ENCODE measurements at regions not wholly inside any gene's neighbourhood (a gene's known extent, or its start where the extent isn't known, plus 50 kb on each side); places are given as distances from the start of the nearest gene placed in this dataset.

DNA sequence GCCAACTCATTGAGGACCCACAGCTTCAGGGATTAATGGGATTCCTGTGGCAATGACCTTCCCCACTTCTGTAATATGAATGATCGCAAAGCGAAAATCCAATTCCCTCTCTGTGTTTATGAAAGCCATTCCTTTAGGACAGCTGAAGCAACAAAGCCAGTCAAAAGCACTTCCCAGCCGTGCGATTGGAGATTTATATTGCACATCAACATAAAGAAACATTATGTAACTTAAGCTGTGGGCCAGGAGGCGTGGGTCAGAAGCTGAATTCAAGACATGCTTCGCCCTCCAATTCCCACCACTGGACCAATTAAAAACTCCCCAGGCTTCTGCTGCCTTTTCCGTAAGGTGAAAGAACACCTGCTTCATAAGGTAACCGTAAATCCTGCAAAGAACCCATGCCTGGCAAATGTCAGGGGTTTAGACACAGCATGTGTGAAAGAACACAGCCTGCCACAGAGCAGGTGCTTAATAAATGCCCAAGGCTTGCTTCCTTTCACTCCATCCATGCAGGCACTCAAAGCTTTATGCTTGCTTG lies 138.9 kb upstream of the SOD1 start:
- TF ChIP-seq, protein P1, sequence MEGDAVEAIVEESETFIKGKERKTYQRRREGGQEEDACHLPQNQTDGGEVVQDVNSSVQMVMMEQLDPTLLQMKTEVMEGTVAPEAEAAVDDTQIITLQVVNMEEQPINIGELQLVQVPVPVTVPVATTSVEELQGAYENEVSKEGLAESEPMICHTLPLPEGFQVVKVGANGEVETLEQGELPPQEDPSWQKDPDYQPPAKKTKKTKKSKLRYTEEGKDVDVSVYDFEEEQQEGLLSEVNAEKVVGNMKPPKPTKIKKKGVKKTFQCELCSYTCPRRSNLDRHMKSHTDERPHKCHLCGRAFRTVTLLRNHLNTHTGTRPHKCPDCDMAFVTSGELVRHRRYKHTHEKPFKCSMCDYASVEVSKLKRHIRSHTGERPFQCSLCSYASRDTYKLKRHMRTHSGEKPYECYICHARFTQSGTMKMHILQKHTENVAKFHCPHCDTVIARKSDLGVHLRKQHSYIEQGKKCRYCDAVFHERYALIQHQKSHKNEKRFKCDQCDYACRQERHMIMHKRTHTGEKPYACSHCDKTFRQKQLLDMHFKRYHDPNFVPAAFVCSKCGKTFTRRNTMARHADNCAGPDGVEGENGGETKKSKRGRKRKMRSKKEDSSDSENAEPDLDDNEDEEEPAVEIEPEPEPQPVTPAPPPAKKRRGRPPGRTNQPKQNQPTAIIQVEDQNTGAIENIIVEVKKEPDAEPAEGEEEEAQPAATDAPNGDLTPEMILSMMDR (conservative IDR thresholded peaks at IDR 0.05; ENCODE audit: low read depth, low read length) = no peak
- TF ChIP-seq EZH2 (IDR thresholded peaks at IDR 0.05; ENCODE audit: borderline replicate concordance, low read depth, low read length, poor library complexity, severe bottlenecking) = no peak
